ENCODE measurements at regions not wholly inside any gene's neighbourhood (a gene's known extent, or its start where the extent isn't known, plus 50 kb on each side); places are given as distances from the start of the nearest gene placed in this dataset.

GRCh38 chrX:15914486-15914885, 59.9 kb upstream of the AP1S2 start:
- ATAC-seq, result no peak

GRCh38 chrX:15913146-15913545, 58.5 kb upstream of the AP1S2 start:
- H3K4me1 ChIP-seq, result peaks cover 0 to 24% (median 0%) of the 10 kb centered on the region in 12 donors
- H3K36me3 ChIP-seq, result no peaks in the 10 kb centered on the region
- DNase-seq (no peak), ATAC-seq (no peak)
- H3K27me3 ChIP-seq, result peaks cover 0 to 40% (median 0%) of the 10 kb centered on the region in 9 donors
- WGBS, 4 donors, result 87 to 100% (median 96%) methylated on average over 1 of the region's 1 CpG
- TF ChIP-seq POLR2A (IDR thresholded peaks at IDR 0.05) (no peak), CTCF (IDR thresholded peaks at IDR 0.05) (no peak)
- intact Hi-C loops (cut with DNase I), result loop anchor here in 2 of 10 donors (10.0 kb wide), 1 partner anchor 58 kb away; the partner anchor contains the start of gene AP1S2 (in 2 of the 2)
- H3K9me3 ChIP-seq, result no peaks in the 10 kb centered on the region
- no peak overlapping the region for H3K4me3 ChIP-seq
- H3K27ac ChIP-seq, result no peak overlapping the region

More at GRCh38 chrX:15914486-15914885, 59.9 kb upstream of the AP1S2 start:
- H3K9me3 ChIP-seq, result no peaks in the 10 kb centered on the region
- TF ChIP-seq CTCF (IDR thresholded peaks at IDR 0.05) (no peak), POLR2A (IDR thresholded peaks at IDR 0.05) (no peak)
- intact Hi-C loops (cut with DNase I), result loop anchor here in 2 of 10 donors (10.0 kb wide), 1 partner anchor 60 kb away; the partner anchor contains the start of gene AP1S2 (in 2 of the 2)
- no peak for DNase-seq
- WGBS, 4 donors, result 82 to 92% (median 91%) methylated on average over 1 of the region's 1 CpG
- peaks cover 0 to 33% (median 0%) of the 10 kb centered on the region in 9 donors for H3K27me3 ChIP-seq
- no peak overlapping the region for H3K27ac ChIP-seq
- H3K4me1 ChIP-seq, result peaks cover 0 to 32% (median 0%) of the 10 kb centered on the region in 12 donors
- no peak overlapping the region for H3K4me3 ChIP-seq
- H3K36me3 ChIP-seq, result no peaks in the 10 kb centered on the region

GRCh38 chrX:15911734-15912550, 57.3 kb upstream of the AP1S2 start:
- Histone ChIP-seq H3K4me3 (no peak overlapping the region), H3K36me3 (no peaks in the 10 kb centered on the region), H3K9me3 (no peaks in the 10 kb centered on the region), H3K4me1 (peaks cover 0 to 23% (median 0%) of the 10 kb centered on the region in 12 donors), H3K27ac (no peak overlapping the region), H3K27me3 (peaks cover 0 to 42% (median 0%) of the 10 kb centered on the region in 9 donors)
- 88 to 97% (median 90%) methylated on average over 4 of the region's 4 CpGs for WGBS, 4 donors
- ATAC-seq, result peak in 3 of 4 donors; percentile 52 to 77 (median 57)
- DNase-seq, result no peak
- intact Hi-C loops (cut with DNase I), result loop anchor here in 2 of 10 donors (10.0 kb wide), 1 partner anchor 57 kb away; the partner anchor contains the start of gene AP1S2 (in 2 of the 2)
- TF ChIP-seq POLR2A (IDR thresholded peaks at IDR 0.05) (no peak), CTCF (IDR thresholded peaks at IDR 0.05) (no peak)

GRCh38 chrX:15909605-15910004, 55.0 kb upstream of the AP1S2 start:
- peaks cover 0 to 57% (median 0%) of the 10 kb centered on the region in 9 donors for H3K27me3 ChIP-seq
- WGBS, 4 donors, result 45 to 96% (median 76%) methylated on average over 3 of the region's 3 CpGs
- ATAC-seq (no peak), DNase-seq (no peak)
- no peaks in the 10 kb centered on the region for H3K9me3 ChIP-seq
- peaks cover 0 to 7% (median 0%) of the 10 kb centered on the region in 12 donors for H3K4me1 ChIP-seq
- TF ChIP-seq CTCF (IDR thresholded peaks at IDR 0.05), result no peak
- TF ChIP-seq POLR2A (IDR thresholded peaks at IDR 0.05), result no peak
- H3K27ac ChIP-seq, result no peak overlapping the region
- no peak overlapping the region for H3K4me3 ChIP-seq
- H3K36me3 ChIP-seq, result no peaks in the 10 kb centered on the region
- intact Hi-C loops (cut with DNase I), result loop anchor here in 3 of 10 donors (5.0 to 10.0 kb wide), 2 partner anchors 52 to 55 kb away; partner anchors contain the start of gene AP1S2 (in 2 of the 3)
